HUES48 (cell line): ENCODE measurements at regions not wholly inside any gene's neighbourhood (a gene's known extent, or its start where the extent isn't known, plus 50 kb on each side); places are given as distances from the start of the nearest gene placed in this dataset.

Experiments
- H3K27ac ChIP-seq: one replicate; pipeline ENCODE4 v1.7.0; 2013; ENCODE audit warnings: low read depth, low read length, inconsistent platforms
- H3K27me3 ChIP-seq: 2 replicates; pipeline ENCODE4 v1.6.1; 2013; ENCODE audit warnings: mild to moderate bottlenecking, low read length; ENCODE audit not compliant: control insufficient read depth, insufficient read depth
- H3K36me3 ChIP-seq: 2 replicates; pipeline ENCODE4 v1.6.1; 2013; ENCODE audit warnings: low read length; ENCODE audit not compliant: control insufficient read depth, insufficient read depth
- H3K4me1 ChIP-seq: 2 replicates; pipeline ENCODE4 v1.6.1; 2013; ENCODE audit warnings: mild to moderate bottlenecking, low read length; ENCODE audit not compliant: control insufficient read depth, insufficient read depth
- H3K4me3 ChIP-seq: 2 replicates; pipeline ENCODE4 v1.5.1; 2013; ENCODE audit warnings: mild to moderate bottlenecking, low read depth, low read length
- H3K9ac ChIP-seq: 2 replicates; pipeline ENCODE4 v1.6.1; 2013; ENCODE audit warnings: mild to moderate bottlenecking, low read depth, low read length, moderate library complexity
- H3K9me3 ChIP-seq: 2 replicates; pipeline ENCODE4 v1.6.1; 2013; ENCODE audit warnings: low read length; ENCODE audit not compliant: control insufficient read depth, insufficient read depth

GRCh38 chr13:44128552-44129001, 245.0 kb upstream of the SERP2 start:
- no peak overlapping the region for H3K27ac ChIP-seq
- H3K9me3 ChIP-seq, result peaks cover under 1% of the 10 kb centered on the region; the same call in 1 of the 2 replicates
- H3K36me3 ChIP-seq, result no peaks in the 10 kb centered on the region

DNA sequence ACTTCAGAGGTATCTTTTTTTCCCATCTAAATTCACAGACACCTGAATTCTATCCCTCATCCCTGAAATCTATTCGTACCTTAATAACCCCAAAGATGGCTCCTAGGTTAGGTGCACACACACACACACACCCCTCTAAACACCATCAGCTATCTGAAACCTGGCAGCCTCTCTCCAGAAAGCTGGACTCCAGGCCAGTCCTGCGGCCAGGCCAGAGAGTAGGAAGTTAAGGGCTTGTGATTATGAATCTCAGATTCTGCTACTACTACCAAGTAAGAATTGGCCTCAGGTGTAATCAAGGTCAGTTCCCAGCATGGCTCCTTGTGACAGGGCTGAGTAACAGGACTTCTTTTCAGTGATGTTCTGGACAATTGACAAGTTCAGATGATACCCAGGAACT, 244.2 kb upstream of the SERP2 start:
- no peaks in the 10 kb centered on the region for H3K36me3 ChIP-seq
- no peak overlapping the region for H3K4me3 ChIP-seq
- no peaks in the 10 kb centered on the region for H3K27me3 ChIP-seq
- no peak overlapping the region for H3K9ac ChIP-seq
- H3K27ac ChIP-seq, result no peak overlapping the region
- no peaks in the 10 kb centered on the region for H3K9me3 ChIP-seq
- no peaks in the 10 kb centered on the region for H3K4me1 ChIP-seq

More at GRCh38 chr13:44128552-44129001, 245.0 kb upstream of the SERP2 start:
- Histone ChIP-seq H3K9ac (no peak overlapping the region), H3K4me3 (no peak overlapping the region), H3K27me3 (no peaks in the 10 kb centered on the region), H3K4me1 (no peaks in the 10 kb centered on the region)

DNA sequence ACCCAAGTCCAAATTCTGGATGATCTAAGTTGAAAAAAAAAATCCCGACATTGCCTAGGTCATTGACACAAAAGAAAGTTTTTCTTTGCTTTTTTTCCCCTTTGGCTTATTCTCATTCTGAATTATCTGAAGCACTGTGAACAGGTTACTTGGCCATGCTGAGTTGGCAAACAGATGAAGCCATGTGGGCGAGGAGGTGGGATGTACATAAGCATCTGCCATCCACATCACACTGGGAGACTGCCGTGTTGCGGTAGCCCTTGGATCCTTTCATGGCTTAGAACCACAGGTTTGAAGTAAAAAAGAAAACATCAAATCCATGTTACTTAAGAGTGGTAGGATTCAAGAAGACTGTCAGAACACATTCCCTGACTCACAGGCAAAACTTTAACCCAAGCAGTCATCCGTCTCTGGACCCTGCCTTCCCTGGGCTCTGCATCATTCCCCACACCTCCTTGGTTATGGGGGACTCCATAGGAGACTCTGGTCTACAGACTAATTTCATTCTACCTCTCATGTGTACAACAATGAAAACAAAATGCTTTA, 242.5 kb upstream of the SERP2 start:
- Histone ChIP-seq H3K36me3 (no peaks in the 10 kb centered on the region), H3K27me3 (no peaks in the 10 kb centered on the region), H3K4me1 (no peaks in the 10 kb centered on the region), H3K4me3 (no peak overlapping the region), H3K9ac (no peak overlapping the region), H3K9me3 (no peaks in the 10 kb centered on the region), H3K27ac (no peak overlapping the region)

GRCh38 chr13:44132710-44133109, 240.9 kb upstream of the SERP2 start:
- H3K4me1 ChIP-seq, result no peaks in the 10 kb centered on the region
- no peak overlapping the region for H3K27ac ChIP-seq
- H3K9me3 ChIP-seq, result no peaks in the 10 kb centered on the region
- no peak overlapping the region for H3K9ac ChIP-seq
- H3K27me3 ChIP-seq, result no peaks in the 10 kb centered on the region
- no peaks in the 10 kb centered on the region for H3K36me3 ChIP-seq
- H3K4me3 ChIP-seq, result no peak overlapping the region

- no peak overlapping the region for H3K9ac ChIP-seq
- no peaks in the 10 kb centered on the region for H3K27me3 ChIP-seq
- H3K27ac ChIP-seq, result no peak overlapping the region
- no peaks in the 10 kb centered on the region for H3K9me3 ChIP-seq
- no peaks in the 10 kb centered on the region for H3K36me3 ChIP-seq
- no peaks in the 10 kb centered on the region for H3K4me1 ChIP-seq
- no peak overlapping the region for H3K4me3 ChIP-seq
These were observed 240.0 kb upstream of the SERP2 start for GRCh38 chr13:44133626-44134025.

DNA sequence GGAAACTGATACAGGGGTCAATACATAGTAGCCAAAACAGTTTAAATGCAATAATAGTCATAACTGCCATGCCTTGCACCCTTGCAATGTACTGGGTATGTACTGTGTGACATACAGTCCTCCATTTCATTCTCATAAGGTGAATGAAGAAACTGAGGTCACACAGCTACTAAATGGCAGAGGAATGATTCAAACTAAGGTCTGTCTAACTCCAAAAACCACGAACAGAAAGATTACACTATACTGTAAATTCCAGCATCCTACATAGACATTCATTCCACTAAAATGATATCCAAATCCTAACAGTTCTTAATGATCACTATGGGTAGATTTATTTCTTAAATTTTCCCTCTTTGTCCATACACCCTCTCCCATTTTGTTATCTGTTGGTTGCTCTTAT, 238.1 kb upstream of the SERP2 start:
- no peaks in the 10 kb centered on the region for H3K27me3 ChIP-seq
- no peaks in the 10 kb centered on the region for H3K9me3 ChIP-seq
- no peak overlapping the region for H3K27ac ChIP-seq
- no peak overlapping the region for H3K9ac ChIP-seq
- H3K4me1 ChIP-seq, result peaks cover 10% of the 10 kb centered on the region
- H3K36me3 ChIP-seq, result no peaks in the 10 kb centered on the region
- no peak overlapping the region for H3K4me3 ChIP-seq

DNA sequence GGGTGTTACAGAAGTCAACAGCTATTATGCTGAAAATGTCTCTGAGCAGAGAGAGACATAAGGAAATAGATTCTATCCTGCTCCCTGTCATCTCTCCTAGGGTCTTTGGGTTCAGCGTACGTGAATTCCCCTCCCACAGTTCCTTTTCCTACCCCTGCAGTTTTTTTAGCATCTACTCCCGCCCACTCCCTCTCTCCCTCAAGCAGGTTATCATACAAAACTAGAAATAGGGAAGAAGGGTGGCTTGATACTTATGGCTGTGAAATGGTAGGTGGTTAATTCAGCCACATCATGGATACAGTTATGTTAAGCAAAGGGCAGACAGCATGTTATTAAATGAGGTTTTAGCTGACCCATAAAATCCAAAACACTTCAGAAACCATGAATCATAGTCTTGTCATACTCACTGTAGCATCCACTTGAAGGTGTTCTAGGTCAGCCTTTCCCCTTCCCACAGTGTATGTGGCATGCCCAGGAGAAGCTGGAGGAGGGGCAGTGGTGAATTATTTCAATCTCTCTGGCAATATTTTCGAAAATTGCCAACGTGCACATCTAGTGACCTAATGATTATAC, 236.8 kb upstream of the SERP2 start:
- Histone ChIP-seq H3K27ac (no peak overlapping the region), H3K9me3 (no peaks in the 10 kb centered on the region), H3K4me3 (no peak overlapping the region), H3K36me3 (no peaks in the 10 kb centered on the region), H3K27me3 (no peaks in the 10 kb centered on the region), H3K4me1 (peaks cover 22% of the 10 kb centered on the region), H3K9ac (no peak overlapping the region)

DNA sequence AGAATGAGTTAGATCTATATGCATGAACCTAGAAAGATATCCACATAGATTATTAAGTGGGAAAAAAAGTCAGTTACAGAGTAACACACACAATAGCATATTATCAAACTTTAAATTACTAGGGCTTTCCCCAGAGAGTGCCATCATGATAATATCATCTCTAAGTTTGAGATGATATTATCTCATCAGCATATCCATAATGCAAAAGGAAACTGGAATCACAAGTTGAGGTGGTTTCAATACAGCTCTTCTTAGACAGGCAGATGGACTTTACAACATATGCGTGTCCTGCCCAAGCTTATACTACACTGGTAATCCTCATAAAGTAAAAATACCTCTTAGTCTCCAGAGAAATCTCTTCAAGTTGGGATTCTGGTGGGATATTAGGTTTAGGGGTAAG, 236.2 kb upstream of the SERP2 start:
- Histone ChIP-seq H3K9me3 (no peaks in the 10 kb centered on the region), H3K27me3 (no peaks in the 10 kb centered on the region), H3K36me3 (no peaks in the 10 kb centered on the region), H3K9ac (no peak overlapping the region), H3K27ac (no peak overlapping the region), H3K4me1 (peaks cover 22% of the 10 kb centered on the region), H3K4me3 (no peak overlapping the region)

DNA sequence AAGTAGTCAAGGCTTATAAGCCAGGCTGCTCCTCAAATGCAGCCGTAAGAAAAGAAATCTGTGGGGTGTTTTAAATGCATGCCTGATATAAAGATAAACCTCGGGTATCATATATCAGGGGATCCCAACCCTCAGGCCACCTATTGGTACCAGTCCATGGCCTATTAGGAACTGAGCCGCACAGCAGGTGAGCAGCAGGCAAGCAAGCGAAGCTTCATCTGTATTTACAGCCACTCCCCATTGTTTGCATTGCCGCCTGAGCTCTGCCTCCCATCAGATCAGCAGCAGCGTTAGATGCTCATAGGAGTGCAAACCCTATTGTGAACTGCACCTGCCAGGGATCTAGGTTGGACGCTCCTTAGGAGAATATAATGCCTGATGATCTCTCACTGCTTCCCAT, 233.5 kb upstream of the SERP2 start:
- Histone ChIP-seq H3K4me3 (no peak overlapping the region), H3K9me3 (no peaks in the 10 kb centered on the region), H3K9ac (no peak overlapping the region), H3K27me3 (no peaks in the 10 kb centered on the region), H3K36me3 (no peaks in the 10 kb centered on the region), H3K27ac (no peak overlapping the region), H3K4me1 (peaks cover 22% of the 10 kb centered on the region)

DNA sequence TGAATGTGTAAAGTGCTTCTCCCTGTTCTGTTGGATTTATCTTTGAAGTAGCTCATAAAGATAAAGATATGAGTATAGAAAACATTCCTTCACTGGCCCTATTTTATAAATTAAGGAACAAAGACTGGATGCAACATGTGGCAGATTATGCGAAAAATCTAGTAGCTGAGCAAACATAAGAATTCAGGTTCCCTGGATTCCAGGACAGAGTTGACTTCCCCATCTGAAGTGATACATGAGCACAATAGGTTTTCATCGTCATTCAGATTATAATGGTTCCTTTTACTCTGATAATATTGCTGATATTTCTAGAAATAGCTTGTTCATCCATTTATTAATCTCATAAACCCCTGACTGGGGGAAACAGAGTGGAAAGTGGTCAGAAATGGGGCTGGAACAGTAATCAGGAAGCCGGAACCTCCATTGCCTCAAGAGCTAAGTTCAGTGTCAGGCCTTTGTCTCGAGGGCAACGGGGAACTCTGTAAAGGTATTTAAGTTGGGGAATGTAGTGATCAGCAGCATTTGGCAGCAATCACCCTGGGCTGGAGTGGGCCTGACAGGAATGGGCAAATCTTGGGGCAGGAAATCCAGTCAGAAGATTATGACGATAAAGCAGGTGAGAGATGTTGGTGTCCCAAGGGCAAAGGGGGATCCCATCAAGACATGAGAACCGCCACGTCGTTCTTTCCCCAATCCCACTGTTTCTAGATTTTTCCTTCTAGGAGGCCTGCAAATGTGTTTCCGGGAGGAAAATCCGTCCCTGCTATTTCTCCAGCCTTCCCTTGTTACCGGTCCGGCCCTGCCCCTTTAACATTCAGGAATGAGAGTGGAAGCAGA, 232.5 kb upstream of the SERP2 start:
- no peaks in the 10 kb centered on the region for H3K36me3 ChIP-seq
- peak overlapping the region; percentile 86 for H3K4me3 ChIP-seq
- H3K4me1 ChIP-seq, result peaks cover 22% of the 10 kb centered on the region
- H3K27ac ChIP-seq, result peak overlapping the region; percentile 94
- no peaks in the 10 kb centered on the region for H3K9me3 ChIP-seq
- no peaks in the 10 kb centered on the region for H3K27me3 ChIP-seq
- peak overlapping the region; percentile 94 for H3K9ac ChIP-seq
